ENCODE measurements at regions not wholly inside any gene's neighbourhood (a gene's known extent, or its start where the extent isn't known, plus 50 kb on each side); places are given as distances from the start of the nearest gene placed in this dataset.

DNA sequence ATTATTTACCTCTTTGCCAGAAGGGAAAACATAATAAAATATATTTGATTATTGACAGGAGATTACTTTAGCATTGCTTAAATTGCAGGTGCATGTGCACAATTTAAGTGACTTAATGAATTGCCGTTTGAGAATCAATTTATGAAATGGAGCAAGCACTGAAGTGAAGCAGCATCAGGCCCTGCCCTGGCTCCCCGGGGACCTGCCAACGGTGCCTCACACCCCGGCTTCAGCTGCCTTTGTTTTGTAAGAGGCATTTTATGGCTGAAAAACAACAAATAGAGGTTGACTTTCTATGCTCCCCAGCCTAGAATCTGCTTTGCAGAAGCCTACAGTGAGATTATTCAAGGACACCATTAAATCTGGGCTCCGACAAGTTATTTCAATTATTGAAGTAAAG is 359.1 kb upstream of the IRX4 start:
- H3K9me3 Mint-ChIP-seq = no peaks in the 10 kb centered on the region
- DNase-seq (ENCODE audit: low spot score) = no peak

DNA sequence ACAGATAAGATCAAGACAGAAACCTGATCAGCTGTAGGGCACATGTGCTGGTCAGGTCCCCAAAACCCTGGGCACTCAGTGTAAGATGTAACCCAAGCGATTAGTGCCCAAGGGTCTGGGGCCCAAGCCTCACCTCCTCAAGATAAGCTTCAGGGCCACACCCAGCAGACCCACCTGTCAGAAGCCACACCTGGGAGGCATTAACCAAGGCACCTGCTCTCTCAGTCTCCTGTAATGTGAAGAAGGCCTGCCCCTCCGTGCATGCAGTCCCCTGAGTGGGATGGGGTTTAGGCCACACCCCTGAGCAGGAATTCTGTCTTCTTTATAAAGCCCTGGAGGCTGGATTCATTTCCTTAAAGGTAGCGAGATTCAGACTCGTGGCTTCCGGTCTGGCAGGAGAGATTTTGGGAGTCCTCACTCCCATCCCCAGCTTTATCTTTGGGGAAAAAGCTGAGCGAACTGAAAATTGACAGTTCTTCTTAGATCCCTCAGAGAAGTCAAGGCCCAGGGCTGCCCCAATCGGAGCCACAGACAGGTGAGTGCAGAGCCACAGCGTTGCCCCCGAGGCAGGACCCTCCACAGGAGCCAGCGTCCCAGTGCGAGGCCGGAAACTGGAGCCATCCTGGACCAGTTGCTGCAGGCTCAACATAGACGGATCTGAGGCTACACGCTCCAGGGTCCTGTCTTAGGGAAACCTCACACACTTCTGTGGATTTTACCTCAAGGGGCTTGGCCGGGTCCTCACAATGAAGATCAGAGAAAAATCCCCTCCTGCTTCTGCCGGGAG is 357.6 kb upstream of the IRX4 start:
- DNase-seq (ENCODE audit: low spot score) = no peak
- Mint-ChIP-seq H3K4me3 (no peak overlapping the region), H3K4me1 (ENCODE audit: low read depth) (no peaks in the 10 kb centered on the region), H3K36me3 (ENCODE audit: low read depth) (no peaks in the 10 kb centered on the region), H3K27me3 (ENCODE audit: low read depth) (no peaks in the 10 kb centered on the region), H3K27ac (no peak overlapping the region), H3K9me3 (peaks cover 5% of the 10 kb centered on the region)

More for the DNA sequence above, 359.1 kb upstream of the IRX4 start:
- H3K4me3 Mint-ChIP-seq = no peak overlapping the region
- no peaks in the 10 kb centered on the region for H3K36me3 Mint-ChIP-seq (ENCODE audit: low read depth)
- H3K27me3 Mint-ChIP-seq (ENCODE audit: low read depth) = no peaks in the 10 kb centered on the region
- no peaks in the 10 kb centered on the region for H3K4me1 Mint-ChIP-seq (ENCODE audit: low read depth)
- H3K27ac Mint-ChIP-seq = no peak overlapping the region

DNA sequence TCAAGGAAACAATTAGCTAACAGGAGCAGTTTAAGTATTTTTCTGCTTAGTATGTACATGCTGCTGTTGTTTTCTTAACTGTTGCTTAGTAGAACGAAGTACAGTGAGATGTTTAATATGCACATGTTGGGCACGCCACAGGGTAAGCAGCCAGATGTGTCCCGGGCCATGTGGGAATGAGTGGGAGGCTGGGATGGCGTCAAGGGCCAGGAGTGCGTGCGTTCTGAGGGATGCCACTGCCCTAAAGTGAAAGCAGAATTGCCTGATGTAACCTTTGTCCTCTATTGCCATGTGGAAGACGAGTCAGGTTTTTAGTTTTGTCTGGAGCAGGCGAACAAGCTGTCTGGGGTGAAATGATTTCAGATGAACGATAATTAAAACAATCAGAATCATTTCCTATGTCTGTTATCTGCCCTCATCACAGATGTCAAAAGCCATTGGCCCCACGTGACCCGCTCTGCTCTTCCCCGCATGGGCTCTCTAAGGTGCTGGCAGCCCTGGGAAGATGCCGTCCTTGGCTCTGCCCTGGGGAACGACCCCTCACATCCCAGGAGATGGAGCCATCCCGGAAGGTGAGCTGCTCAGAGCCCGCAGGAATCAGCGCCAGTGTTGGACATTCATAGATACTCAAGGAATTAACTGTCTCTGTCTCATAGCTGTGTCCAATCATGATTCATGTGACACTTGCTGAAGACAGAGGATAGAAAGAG is 356.6 kb upstream of the IRX4 start:
- Mint-ChIP-seq H3K36me3 (ENCODE audit: low read depth) (no peaks in the 10 kb centered on the region), H3K9me3 (peaks cover 15% of the 10 kb centered on the region), H3K27ac (no peak overlapping the region), H3K4me1 (ENCODE audit: low read depth) (no peaks in the 10 kb centered on the region), H3K27me3 (ENCODE audit: low read depth) (no peaks in the 10 kb centered on the region), H3K4me3 (no peak overlapping the region)
- DNase-seq (ENCODE audit: low spot score) = no peak

DNA sequence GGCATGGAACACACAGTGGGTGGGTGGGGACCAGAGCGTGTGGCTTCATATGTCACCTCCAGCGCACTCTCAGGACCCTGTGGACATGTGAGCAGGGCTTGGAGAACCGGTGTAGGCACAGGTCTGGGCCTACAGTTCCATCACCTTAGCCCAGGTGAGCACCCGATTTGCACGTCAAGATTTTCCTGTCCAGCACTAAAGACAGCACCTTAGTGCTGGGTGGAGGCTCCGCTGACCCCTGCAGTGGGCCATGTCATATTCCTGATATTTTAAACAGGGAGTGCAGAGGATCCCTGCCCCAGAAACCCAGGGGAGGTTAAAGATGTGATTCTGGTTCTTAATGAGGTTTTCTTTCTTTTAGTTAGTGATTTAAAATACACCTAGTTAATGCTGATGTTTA is 356.0 kb upstream of the IRX4 start:
- no peak overlapping the region for H3K27ac Mint-ChIP-seq
- no peak overlapping the region for H3K4me3 Mint-ChIP-seq
- H3K4me1 Mint-ChIP-seq (ENCODE audit: low read depth) = no peaks in the 10 kb centered on the region
- no peaks in the 10 kb centered on the region for H3K36me3 Mint-ChIP-seq (ENCODE audit: low read depth)
- DNase-seq (ENCODE audit: low spot score) = no peak
- no peaks in the 10 kb centered on the region for H3K27me3 Mint-ChIP-seq (ENCODE audit: low read depth)
- H3K9me3 Mint-ChIP-seq = peaks cover 20% of the 10 kb centered on the region

DNA sequence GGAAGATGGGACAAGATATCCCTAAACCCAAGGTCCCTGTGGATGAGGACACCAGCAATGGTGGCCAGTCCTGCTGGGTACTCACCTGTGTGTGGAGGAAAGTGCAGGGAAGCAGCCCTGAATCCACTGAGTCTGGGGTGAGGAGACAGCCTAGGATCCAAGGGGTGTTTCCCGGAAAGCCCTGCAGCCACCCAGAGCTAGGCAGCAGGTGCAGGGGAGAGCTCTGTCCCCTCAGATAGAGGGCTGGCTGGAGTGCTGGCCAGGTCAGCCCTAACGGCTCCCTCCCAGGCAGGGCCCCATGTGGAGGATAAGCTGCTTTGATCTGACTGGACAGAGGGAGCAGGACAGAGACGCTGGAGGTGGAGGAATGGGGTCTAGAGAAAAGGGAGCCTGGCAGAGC is 344.7 kb upstream of the IRX4 start:
- H3K36me3 Mint-ChIP-seq (ENCODE audit: low read depth) = no peaks in the 10 kb centered on the region
- no peaks in the 10 kb centered on the region for H3K4me1 Mint-ChIP-seq (ENCODE audit: low read depth)
- H3K4me3 Mint-ChIP-seq = no peak overlapping the region
- H3K9me3 Mint-ChIP-seq = no peaks in the 10 kb centered on the region
- H3K27ac Mint-ChIP-seq = no peak overlapping the region
- DNase-seq (ENCODE audit: low spot score) = no peak
- no peaks in the 10 kb centered on the region for H3K27me3 Mint-ChIP-seq (ENCODE audit: low read depth)

DNA sequence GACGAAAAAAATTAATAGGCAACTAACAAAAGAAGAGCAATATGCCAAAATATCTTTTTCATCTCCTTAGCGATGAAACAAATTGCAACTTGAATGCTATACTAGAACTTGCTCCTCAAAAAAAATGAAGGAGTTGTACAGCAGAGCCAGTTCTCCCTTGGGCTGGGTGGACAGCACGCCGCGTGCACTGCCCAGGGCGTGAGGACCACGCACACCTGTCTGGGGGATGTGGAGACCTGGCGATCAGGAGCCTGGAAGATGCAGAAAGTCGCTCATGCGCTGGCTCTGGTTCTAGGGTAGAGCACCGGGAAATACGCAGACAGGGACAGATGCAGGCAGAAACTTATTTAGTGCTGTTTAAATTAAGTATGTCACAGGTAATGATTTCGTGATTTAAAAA is 342.0 kb upstream of the IRX4 start:
- Mint-ChIP-seq H3K4me3 (no peak overlapping the region), H3K4me1 (ENCODE audit: low read depth) (no peaks in the 10 kb centered on the region), H3K9me3 (no peaks in the 10 kb centered on the region), H3K27ac (no peak overlapping the region), H3K27me3 (ENCODE audit: low read depth) (no peaks in the 10 kb centered on the region), H3K36me3 (ENCODE audit: low read depth) (no peaks in the 10 kb centered on the region)
- no peak for DNase-seq (ENCODE audit: low spot score)

DNA sequence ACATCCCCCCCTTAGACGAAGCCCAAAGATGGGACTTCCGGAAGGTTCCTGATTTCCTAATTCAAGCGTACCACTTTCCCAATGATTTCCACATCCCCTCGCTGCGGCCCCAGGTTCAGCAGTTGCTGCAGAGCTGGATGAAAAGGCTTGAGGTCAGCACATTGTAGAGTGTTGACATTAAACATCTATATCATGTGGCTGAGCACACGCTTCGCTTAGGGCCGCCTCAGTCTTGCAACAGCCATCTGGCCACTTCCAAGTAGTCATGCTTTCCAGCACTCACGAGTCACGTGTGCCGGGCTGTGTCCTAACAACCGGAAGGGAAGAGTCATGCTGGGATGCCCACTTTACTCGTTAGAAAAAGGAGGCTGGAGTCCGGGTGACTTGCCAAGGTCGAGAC is 340.6 kb upstream of the IRX4 start:
- Mint-ChIP-seq H3K4me1 (ENCODE audit: low read depth) (no peaks in the 10 kb centered on the region), H3K9me3 (no peaks in the 10 kb centered on the region), H3K27ac (no peak overlapping the region), H3K27me3 (ENCODE audit: low read depth) (no peaks in the 10 kb centered on the region), H3K36me3 (ENCODE audit: low read depth) (no peaks in the 10 kb centered on the region), H3K4me3 (no peak overlapping the region)
- no peak for DNase-seq (ENCODE audit: low spot score)

DNA sequence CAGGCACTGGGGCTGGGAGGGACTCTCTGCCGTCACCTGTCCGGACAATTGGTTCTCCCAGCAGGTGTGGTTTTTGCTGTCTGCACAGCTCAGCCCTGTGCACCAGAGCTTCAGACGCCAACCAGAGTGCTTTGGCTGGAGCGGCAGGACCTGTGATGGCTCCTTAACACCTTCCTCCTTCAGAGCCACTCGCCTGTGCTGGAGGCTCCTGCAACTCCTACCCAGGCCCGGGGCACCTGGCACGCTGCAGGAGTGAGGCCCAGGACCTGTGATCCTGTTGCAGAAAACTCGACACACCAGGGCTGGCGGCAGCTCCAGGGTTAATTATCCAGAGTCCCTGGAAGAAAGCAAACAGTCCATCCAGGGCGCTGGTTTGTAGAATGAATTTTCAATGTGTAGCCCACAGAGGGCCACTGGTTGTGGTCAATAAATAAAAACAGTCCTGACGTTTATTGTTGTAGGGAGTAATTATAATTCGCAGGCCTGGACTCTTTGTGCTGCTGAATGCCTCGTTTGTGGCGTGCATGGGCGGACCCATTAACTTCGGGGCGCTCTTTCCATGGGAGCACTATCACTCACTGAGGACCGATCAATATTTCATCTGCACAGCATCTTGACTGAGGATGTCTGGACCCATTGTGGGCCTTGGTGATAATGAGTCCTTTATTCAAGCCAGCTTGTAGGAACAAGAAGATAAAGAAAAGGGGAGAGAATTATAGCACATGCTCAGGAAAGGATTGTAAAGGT is 339.7 kb upstream of the IRX4 start:
- Mint-ChIP-seq H3K36me3 (ENCODE audit: low read depth) (no peaks in the 10 kb centered on the region), H3K4me1 (ENCODE audit: low read depth) (no peaks in the 10 kb centered on the region), H3K27me3 (ENCODE audit: low read depth) (no peaks in the 10 kb centered on the region), H3K27ac (no peak overlapping the region), H3K9me3 (no peaks in the 10 kb centered on the region), H3K4me3 (no peak overlapping the region)
- no peak for DNase-seq (ENCODE audit: low spot score)

DNA sequence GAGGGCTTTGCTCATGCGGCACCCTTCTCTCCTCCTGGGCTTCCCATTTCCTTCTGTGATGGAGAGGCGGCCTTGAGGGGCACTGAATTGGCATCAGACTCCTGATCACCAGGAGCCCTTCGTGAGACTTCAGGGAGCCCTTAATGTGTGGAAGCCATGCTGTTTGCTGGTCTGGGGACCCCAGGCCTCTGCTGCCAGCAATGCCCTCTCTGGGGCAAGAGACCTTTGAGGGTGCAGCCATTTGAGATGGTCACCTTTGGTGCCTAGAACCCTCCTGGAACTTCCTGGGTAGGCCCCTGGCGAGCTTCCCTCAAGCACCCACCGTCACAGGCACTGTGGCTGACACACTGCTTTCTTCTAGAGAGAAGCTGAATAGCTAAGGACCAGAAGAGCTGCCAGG is 338.7 kb upstream of the IRX4 start:
- Mint-ChIP-seq H3K27me3 (ENCODE audit: low read depth) (no peaks in the 10 kb centered on the region), H3K27ac (no peak overlapping the region), H3K9me3 (no peaks in the 10 kb centered on the region), H3K36me3 (ENCODE audit: low read depth) (no peaks in the 10 kb centered on the region), H3K4me3 (no peak overlapping the region), H3K4me1 (ENCODE audit: low read depth) (no peaks in the 10 kb centered on the region)
- DNase-seq (ENCODE audit: low spot score) = no peak

DNA sequence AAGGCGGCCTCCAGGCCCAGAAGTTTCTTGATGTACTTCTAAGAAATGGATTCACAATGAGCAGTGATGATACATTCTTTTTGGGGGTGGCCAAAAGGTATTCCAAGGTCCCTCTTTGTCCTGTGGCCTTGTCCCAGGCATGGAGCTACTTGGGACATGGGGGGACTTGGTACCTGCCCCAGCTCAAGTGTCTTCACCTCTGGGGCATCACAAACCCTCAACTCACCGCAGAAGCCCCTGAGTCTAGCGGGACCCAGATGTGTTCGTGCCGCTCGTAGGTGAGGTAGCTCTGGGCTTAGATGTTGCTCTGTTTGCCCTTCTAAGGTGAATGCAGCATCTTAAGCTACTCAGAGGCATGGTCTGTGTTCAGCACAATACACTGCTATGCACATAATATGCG is 338.0 kb upstream of the IRX4 start:
- Mint-ChIP-seq H3K27me3 (ENCODE audit: low read depth) (no peaks in the 10 kb centered on the region), H3K36me3 (ENCODE audit: low read depth) (no peaks in the 10 kb centered on the region), H3K4me3 (no peak overlapping the region), H3K27ac (no peak overlapping the region), H3K9me3 (no peaks in the 10 kb centered on the region), H3K4me1 (ENCODE audit: low read depth) (no peaks in the 10 kb centered on the region)
- no peak for DNase-seq (ENCODE audit: low spot score)

DNA sequence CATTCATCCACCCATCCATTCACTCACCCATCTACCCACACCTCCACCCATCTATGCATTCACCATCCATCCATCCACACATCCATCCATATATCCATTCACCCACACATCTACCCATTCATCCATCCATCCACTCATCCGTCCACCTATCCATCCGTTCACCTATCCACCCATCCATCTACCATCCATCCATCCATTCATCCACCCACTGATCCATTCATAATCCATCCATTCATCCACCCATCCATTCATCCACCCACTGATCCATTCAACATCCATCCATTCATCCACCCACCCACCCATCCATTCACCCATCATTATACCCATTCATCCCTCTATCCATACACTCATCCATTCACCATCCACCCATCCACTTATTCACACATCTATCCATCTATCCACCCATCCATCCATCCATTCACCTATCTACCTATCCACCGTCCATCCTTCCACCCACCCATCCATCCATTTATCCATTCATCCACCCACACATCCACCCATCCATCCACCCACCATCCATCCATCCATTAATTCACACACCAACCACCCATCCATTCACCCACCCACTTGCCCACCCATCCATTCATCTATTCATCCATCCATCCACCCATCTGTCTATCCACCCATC is 336.5 kb upstream of the IRX4 start:
- H3K9me3 Mint-ChIP-seq = no peaks in the 10 kb centered on the region
- H3K36me3 Mint-ChIP-seq (ENCODE audit: low read depth) = no peaks in the 10 kb centered on the region
- H3K4me1 Mint-ChIP-seq (ENCODE audit: low read depth) = no peaks in the 10 kb centered on the region
- H3K4me3 Mint-ChIP-seq = no peak overlapping the region
- DNase-seq (ENCODE audit: low spot score) = no peak
- H3K27ac Mint-ChIP-seq = no peak overlapping the region
- H3K27me3 Mint-ChIP-seq (ENCODE audit: low read depth) = no peaks in the 10 kb centered on the region

DNA sequence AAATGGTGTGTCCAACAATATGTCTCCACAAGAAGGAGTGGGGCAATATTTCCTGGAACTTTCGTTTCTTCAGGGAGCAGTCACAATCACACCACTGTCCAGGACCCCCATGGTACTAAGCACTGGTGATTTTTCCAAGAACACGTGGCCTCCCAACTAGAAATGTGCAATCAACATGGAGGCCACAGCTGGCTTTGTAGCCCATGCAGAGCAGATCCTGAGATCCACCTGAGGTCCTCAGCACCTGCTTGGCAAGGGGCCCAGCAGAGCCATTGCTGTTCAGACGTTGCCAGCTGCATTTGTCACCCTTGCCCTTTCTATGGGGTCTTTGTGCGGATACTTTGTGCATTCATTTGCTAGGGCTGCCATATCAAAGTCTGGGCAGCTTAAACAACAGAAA is 334.5 kb upstream of the IRX4 start:
- DNase-seq (ENCODE audit: low spot score) = no peak
- H3K27ac Mint-ChIP-seq = no peak overlapping the region
- no peaks in the 10 kb centered on the region for H3K36me3 Mint-ChIP-seq (ENCODE audit: low read depth)
- H3K4me1 Mint-ChIP-seq (ENCODE audit: low read depth) = no peaks in the 10 kb centered on the region
- H3K4me3 Mint-ChIP-seq = no peak overlapping the region
- H3K9me3 Mint-ChIP-seq = no peaks in the 10 kb centered on the region
- H3K27me3 Mint-ChIP-seq (ENCODE audit: low read depth) = no peaks in the 10 kb centered on the region

DNA sequence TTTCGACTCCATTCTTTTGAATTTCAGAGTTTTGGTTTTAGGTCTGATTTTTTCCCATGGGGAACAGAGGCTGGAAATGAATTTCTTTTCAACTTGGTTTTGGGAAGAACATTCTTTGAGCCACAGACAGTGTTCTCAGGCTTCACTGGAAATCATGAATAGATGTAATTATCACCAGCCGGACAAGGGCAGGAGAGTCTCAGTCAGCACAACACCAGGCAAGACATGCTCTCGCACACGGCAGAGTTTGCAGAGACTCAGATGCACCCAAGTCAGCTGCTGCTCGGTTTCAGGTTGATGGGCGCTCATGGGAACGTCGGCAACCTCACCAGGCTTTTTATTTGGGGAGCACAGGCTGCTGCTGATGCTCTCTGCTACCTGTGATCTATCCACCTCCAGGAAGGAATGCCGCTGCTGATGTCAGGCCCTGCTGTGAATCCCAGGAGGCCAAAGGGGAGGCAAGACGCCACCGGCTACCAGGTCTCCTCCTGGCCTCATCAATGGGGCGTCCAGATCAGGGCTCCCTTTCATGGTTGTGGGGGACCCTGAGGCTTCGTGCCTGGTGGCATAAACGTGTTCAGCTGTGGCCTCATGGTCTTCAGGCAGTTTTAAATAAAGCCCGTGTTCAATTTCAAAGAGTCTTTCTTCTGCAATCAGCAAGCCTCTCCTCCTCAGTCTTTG is 332.3 kb upstream of the IRX4 start:
- Mint-ChIP-seq H3K27ac (no peak overlapping the region), H3K4me3 (no peak overlapping the region), H3K36me3 (ENCODE audit: low read depth) (no peaks in the 10 kb centered on the region), H3K9me3 (no peaks in the 10 kb centered on the region), H3K27me3 (ENCODE audit: low read depth) (no peaks in the 10 kb centered on the region), H3K4me1 (ENCODE audit: low read depth) (no peaks in the 10 kb centered on the region)
- DNase-seq (ENCODE audit: low spot score) = no peak

All from T-helper 2 cell treated with Interferon-gamma antibody and Interleukin-4, amounts not matched to agents 5 μg/mL and 100 μg/mL, for 36 hours (primary cell).